Lower leg skin (tissue), 3 donors: ENCODE measurements at regions not wholly inside any gene's neighbourhood (a gene's known extent, or its start where the extent isn't known, plus 50 kb on each side); places are given as distances from the start of the nearest gene placed in this dataset.

Source experiments
- POLR2A ChIP-seq, 2 donors: fragments of 450-650 bp; IDR thresholded peaks; one replicate each; pipeline ENCODE4 v1.6.1; 2016 to 2017; ENCODE audit warnings: antibody characterized with exemption in 2 of 2, mild to moderate bottlenecking in 1 of 2, moderate library complexity in 1 of 2
- TF ChIP-seq, protein P1 (sequence below), 3 donors: fragments of 450-650 bp; IDR thresholded peaks; one replicate each; pipeline ENCODE4 v1.5.1; 2016; ENCODE audit warnings: antibody characterized with exemption in 3 of 3, mild to moderate bottlenecking in 3 of 3, moderate library complexity in 2 of 3

DNA sequence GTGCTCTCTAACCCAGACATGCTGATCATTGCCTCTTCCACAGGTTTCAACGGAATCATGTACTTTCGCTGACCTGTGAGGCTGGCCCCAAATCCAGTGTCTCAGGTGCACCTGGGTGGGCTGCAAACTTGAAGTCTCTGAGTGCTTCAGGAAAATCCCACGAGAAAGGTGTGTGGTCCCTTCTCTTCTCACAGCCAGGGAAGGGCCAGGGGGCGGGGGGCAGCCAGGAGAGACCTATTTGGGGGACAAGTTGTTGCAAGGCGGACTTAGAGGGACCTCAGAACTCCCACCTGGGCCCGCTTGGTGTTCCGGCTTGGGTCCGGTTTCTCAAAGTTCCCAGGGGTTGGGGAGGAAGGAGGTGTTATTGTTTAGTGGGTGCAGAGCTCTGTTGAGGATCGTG lies 80.0 kb downstream of the HMX1 start:
- TF ChIP-seq, protein P1, sequence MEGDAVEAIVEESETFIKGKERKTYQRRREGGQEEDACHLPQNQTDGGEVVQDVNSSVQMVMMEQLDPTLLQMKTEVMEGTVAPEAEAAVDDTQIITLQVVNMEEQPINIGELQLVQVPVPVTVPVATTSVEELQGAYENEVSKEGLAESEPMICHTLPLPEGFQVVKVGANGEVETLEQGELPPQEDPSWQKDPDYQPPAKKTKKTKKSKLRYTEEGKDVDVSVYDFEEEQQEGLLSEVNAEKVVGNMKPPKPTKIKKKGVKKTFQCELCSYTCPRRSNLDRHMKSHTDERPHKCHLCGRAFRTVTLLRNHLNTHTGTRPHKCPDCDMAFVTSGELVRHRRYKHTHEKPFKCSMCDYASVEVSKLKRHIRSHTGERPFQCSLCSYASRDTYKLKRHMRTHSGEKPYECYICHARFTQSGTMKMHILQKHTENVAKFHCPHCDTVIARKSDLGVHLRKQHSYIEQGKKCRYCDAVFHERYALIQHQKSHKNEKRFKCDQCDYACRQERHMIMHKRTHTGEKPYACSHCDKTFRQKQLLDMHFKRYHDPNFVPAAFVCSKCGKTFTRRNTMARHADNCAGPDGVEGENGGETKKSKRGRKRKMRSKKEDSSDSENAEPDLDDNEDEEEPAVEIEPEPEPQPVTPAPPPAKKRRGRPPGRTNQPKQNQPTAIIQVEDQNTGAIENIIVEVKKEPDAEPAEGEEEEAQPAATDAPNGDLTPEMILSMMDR (IDR thresholded peaks at IDR 0.05) = no peak
- no peak for TF ChIP-seq POLR2A (IDR thresholded peaks at IDR 0.05)
